Left lobe of liver (tissue), 2 donors: ENCODE measurements at regions not wholly inside any gene's neighbourhood (a gene's known extent, or its start where the extent isn't known, plus 50 kb on each side); places are given as distances from the start of the nearest gene placed in this dataset.

ENCODE experiments used
- ATAC-seq: fragments of 200-7000 bp; cut with Tn5 transposase; one replicate; pipeline ENCODE4 v1.9.1; 2020; ENCODE audit warnings: mild to moderate bottlenecking, moderate library complexity
- DNase-seq: peaks from one replicate; pipeline ENCODE4 v3.0.0-alpha.2; 2020; ENCODE audit warnings: low spot score
- donor health status: DM: no; HTN: no; CAD: no; lungs with moderate emphysema.
- donor health status: DM: no; HTN: yes; CAD: no.

DNA sequence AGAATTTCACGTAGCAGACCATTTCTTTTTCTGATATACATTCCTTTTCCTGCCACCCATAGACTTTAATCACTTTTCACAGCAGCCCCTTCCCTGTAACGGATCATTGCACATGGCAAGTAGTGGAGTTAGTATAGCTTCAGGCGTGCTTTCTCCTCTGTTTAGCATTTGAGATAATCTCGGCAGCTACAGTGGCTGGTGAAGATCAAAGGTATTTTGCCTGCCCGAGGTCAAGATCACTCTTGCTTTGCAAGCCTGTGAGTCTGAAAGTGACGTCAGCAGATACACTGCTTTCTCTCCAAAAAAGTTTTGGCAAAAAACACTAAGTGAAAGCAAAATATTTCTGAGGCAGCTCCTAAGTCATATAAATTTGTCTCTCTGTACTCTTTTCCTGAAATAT lies 260.0 kb downstream of the NDFIP2 start:
- no peak for DNase-seq
- ATAC-seq, result peak; percentile 31

DNA sequence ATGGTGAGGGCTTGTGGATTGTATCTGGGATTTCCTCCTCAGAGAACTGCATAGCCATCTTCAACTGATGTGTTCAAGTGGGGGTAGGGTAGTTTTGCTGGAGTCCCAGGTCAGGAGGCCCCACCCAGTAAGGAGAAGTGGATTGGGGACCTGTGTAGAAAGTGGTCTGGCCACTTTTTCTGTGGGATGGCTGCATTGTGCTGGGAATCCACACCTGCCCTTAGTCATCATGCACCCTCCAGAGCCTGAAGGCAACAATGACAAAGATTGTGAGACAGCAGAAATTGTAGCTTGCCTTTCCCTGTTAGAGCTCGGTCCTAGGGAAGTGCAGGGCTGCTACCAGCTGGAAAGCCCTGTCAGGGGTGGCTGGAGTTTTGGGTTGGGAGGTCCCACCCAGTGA lies 255.4 kb downstream of the NDFIP2 start:
- no peak for ATAC-seq
- no peak for DNase-seq

DNA sequence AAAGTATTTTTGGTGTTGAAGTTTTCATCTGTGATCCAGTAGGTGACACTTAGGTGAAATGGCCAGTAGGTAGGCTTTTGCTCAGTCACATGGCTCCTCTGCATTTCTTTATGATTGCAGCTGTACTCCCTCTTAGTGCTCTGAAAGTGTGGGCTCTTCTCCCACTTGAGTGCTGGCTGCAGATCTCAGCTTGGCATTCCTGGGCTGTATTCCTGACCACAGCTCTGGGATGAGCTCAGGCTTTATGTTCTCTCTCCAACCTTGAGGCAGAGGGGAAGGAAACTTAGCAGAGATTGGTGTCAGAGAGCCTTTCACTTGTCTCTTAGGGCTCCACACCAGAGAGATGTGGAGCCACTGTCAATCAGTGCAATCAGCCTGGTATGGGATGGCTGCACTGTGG lies 254.3 kb downstream of the NDFIP2 start:
- DNase-seq, result no peak
- no peak for ATAC-seq

DNA sequence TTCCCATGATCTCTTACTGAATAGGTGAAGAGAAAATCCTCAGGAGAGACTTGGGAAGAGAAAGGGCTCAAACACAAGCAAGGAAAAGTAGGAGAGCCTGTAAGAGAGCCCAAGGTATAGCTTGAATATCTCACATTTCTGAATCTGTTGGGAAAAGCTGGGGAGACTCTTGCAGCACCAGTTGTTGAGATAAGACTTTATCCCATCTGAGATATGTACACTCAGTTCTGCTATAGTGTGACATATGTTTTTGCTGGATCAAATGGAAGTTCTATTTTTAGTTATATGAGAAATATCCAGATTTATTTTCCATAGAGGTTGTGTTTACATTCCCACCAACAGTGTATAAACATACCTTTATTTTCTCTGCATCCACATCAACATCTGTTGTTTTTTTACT lies 246.1 kb downstream of the NDFIP2 start:
- no peak for DNase-seq
- no peak for ATAC-seq

DNA sequence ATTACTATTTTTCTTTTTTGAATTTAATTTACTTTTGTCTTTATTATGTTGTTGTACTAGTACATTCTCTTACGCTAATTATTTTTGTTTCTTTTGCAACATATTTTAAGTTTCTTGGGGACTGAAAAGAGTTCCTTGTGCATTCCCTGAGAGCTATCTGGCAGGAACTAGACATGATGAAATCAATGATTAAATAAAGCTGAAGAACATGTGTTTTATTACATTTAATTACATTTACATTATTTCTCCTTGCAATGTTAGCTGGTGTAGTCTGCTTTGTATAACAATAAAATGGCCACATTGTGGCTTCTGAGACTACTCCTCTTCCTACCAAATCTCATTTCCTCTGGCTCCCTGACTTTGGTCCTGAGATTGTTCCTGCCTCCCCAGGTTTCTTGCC lies 244.9 kb downstream of the NDFIP2 start:
- DNase-seq (no peak), ATAC-seq (no peak)

DNA sequence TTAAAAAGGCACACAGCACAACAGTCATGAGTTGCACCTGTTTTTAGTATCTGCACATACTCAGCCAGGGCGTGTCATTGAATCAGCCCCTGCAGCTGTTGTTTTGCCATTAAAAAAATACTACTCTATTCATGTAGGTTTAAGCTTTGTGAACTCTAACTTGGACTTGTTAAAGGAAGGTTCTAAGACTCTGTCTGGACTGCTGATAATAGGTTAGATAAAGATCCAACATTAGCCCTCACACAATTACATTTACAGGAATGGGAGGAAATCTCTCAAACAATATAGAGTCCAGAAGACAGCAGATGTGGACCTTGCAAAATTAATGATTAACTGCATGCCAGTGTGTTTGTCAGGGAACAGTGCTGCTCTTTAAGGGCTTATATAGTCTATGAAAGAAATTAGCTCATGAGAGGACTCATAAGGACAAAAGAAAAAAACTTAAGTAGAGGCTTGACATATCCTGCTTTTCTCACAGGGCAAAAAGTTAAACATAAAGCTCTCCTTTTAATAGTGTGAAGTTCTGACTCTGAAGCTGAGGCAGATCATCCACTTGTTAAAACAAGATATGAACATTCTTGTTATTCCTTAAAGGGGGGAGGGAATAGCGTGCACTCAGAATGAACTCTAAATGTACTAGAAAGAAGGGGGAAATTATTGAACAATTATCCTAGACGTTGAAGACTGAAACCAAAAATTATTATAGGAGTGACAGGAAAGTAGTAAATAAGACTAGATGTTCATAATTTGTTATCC lies 243.6 kb downstream of the NDFIP2 start:
- peak; percentile 81 for ATAC-seq
- no peak for DNase-seq

DNA sequence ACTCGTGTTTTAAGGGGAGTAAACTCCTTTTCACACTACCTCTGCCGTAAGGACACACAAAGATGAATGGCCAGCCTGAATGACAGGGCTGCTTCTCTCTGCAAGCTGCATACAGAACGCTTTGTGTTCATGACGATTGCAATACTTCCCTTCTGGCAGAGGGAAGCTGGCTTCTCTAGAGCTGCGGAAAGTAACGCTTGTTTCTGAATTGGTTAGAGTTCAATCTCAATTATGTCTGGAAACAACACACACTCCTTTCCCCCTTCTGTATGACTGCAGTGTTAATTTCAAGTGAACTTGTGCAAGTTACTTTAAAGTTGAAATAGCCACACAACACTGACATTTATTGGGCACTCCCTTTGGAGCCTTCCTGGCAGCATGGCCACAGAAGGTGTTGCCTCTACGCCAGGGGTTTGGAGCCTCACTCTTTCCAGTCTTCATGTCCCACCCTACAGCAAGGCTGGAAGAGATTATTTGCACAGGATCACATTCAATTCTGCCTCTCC lies 242.6 kb downstream of the NDFIP2 start:
- DNase-seq, result no peak
- ATAC-seq, result no peak

DNA sequence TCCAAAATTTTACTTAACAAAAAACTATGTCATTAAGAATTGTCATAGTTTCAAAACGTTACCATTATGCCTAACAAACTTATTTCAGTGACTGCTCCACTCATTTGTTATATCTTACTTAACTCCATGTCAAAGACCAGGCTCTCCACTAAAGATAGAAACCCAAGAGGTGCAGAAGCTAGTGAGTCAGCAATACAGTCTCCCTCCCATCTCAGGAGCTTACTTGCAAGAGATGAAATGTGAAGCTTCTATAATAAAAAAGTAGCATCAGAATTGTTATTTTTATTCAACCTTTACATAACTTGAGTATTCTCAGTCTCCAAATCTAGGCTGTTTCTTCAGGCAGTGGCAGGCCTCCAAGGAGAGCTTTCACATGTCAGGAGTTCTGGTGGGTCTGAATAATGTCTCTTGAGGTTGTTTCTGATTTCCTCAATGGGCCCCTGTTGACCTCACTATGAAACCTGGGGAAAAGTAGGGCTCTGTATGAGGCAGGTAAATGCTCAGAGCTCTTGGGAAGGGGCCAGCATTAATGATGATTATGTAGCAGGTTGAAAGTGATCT lies 242.0 kb downstream of the NDFIP2 start:
- DNase-seq (no peak), ATAC-seq (no peak)

DNA sequence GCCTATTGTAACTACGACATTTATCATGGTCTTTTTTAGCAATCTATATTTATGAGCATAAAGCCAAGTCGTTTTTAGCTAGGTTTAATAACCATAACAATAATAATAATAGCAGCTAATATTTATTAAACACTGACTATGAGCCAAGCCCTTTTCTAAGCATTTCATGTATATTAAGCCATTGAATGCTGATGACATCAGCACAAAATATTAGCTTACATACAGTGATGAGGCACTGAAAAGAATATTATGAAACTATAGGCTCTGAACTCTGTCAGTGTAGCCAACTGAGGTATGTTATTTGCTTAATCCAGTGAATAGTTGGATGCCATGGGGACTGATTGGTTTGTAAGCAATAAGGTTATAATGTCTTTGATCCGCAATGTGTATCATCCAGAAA lies 235.2 kb downstream of the NDFIP2 start:
- ATAC-seq, result no peak
- DNase-seq, result no peak

DNA sequence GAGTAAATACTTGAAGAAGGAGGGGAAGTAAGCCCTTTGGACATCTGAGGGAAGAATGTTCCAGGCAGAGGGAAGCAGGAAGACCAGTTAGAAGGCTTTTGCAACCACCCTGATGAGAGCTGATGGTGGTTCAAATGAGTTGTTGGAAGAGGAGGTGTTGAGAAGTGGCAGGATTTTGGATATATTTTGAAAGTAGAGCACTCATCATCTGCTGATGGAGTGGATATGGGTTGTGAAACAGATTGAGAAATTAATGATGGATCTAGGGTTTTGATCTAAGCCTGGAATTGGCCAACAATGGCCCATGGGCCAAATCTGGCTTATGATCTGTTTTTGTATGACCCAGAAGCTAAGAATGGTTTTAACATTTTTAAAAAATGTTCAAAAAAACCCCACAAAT lies 230.7 kb downstream of the NDFIP2 start:
- ATAC-seq, result no peak

DNA sequence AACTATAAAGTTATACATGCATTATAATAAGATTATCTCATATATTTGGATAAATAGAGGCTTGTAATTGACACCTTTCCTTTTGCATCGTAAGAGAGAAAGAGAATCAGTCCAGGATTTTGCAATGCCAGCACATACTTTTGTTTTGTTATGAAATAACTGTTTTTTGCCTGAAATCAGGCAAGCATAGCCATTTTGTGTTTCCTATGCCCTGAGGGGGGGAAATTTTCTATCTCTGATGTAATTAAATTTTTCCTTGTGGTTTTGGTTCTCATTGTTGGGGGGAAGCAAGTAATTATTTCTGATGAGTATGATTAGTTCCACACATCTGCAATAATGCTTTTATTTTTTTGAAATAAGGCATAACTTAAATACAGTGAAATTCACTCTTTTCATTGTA lies 229.4 kb downstream of the NDFIP2 start:
- ATAC-seq (no peak), DNase-seq (no peak)

More for the DNA sequence above, 230.7 kb downstream of the NDFIP2 start:
- DNase-seq, result no peak

DNA sequence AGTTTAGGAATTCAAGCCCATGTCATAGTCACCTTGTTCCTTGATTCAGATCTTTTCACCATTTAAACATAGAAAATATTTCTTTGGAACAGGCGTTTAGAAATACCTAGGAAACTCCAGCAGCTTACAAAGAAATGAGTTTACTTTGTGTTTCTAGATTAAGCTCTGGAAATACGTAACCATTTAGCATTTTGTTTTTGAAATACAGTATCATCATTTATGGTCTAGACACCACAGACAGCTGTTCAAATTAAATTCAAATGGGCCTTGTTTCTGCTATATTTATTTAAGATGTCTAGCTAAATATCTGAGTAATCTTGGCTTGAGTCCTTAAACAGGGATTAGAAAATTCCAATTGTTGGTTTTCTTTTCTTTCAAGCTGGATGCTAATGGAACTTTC lies 228.5 kb downstream of the NDFIP2 start:
- ATAC-seq, result no peak
- DNase-seq, result no peak

DNA sequence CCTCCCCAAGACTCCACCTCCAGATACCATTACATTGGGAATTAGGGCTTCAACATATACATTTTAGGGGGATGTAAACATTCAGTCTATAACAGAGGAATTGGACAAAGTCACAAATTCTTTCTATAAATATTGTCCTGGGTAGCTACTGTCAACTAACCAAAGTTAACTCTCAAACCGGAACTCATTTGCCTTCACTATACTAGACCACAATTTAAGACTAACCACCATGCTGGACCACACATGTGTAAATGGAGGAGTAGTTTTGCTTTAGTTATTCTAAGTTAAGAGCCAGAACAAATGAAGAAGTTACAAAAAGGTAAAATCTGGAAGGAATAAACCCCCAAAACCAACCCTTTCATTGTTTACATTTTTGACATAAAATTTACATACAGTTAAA lies 222.8 kb downstream of the NDFIP2 start:
- DNase-seq, result no peak

DNA sequence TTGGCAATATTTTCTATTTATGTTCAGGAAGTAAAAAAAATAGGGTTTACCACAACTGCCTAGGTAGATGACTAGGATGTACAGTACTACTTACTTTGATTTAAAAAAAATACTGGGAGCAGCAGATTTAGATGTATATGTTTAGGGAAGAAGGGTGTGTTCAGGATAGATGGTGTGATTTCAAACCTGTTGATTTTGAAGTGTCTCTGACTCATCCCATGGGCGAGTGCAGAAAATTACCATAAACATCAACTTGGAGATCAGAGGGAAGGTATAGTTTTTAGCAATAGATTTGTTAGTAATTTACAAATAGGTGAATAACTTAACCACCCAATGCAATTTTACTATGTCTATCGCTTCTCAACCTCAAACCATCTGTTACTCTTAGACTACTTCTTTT lies 214.8 kb downstream of the NDFIP2 start:
- DNase-seq (no peak), ATAC-seq (no peak)

More for the DNA sequence above, 222.8 kb downstream of the NDFIP2 start:
- ATAC-seq, result no peak

DNA sequence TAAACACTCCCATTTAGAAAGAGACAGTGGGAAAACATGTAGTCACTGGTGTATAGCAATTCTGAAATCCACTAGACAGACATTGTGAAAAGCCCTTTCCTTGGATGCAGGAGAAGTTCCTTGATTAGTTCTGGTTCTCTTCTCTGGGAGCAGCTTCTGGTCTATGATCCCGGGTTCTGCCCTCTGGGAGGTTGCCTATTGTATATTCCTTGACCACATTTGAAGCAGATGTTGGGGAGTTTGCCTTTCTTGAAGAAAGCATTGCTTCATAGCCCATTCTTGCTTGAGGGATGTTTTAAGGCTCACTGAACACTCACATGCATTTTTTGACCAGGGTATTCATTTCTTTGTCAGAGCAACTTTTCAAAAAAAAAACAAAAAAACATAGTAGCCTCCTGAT lies 211.9 kb downstream of the NDFIP2 start:
- ATAC-seq (no peak), DNase-seq (no peak)

DNA sequence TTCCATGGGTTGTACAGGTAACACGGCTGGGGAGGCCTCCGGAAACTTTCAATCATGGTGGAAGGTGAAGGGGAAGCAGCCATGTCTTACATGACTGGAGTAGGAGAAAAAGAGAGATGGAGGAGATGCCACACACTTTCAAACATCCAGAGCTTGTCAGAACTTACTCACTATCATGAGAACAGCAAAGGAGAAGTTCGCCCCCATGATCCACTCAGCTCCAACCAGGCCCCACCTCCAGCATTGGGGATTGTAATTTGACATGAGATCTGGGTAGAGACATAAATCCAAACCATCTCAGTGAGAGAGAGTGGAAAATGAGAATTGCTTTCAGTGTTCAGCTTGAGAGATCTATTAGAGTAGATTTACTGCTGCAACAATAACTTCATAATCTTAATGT lies 210.9 kb downstream of the NDFIP2 start:
- no peak for ATAC-seq

DNA sequence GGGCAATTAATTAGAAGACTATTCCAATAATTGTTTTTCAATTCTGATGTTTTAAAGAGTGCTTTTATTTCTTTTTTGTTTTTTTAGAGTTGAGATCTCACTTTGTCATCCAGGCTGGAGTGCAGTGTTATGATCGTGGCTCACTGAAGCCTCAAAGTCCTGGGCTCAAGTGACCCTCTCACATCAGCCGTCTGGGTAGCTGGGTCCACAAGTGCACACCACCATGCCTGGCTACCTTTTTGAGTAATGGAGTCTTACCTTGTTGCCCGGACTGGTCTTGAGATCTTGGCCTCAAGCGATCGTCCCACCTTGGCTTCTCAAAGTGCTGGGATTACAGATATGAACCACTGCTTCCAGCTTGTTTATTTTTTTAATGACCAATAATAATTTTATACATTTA lies 207.8 kb downstream of the NDFIP2 start:
- no peak for DNase-seq
- ATAC-seq, result no peak

More for the DNA sequence above, 210.9 kb downstream of the NDFIP2 start:
- no peak for DNase-seq

DNA sequence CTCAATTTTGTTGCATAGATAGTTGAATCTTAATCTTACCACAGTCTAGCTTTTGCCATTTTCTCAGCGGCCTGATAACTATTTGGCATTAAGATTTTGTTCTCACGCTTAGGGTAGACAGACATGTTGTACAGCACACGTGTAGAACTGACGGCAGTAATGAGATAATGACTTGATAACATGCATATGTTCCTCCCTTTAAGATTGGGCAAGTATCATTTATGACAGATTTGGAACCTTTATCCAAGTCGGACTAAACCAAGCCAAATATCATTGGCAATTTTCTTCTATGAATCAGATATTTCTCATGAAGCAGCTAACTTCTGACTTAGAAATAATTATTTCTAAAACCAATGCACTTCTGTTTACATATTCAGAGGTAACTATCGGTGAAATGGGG lies 205.5 kb downstream of the NDFIP2 start:
- ATAC-seq (no peak), DNase-seq (no peak)

DNA sequence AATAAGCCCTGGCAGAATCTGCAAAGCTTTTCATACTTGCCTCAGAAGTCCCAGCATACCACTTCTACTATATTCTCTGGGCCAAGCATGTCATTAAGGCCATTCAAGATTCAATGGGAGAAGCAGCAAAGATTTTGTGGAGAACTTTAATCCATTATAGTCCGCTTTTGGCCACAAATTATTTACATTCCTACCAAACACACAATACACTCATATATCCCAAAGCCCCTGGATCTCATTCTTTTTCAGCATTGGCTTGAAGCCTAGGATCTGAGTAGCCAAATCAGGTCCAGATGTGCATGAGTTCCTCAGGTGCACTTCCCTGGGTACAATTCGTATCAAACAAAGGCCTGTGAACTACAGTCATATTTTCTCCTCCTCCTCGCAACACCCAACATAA lies 203.4 kb downstream of the NDFIP2 start:
- DNase-seq (no peak), ATAC-seq (no peak)

DNA sequence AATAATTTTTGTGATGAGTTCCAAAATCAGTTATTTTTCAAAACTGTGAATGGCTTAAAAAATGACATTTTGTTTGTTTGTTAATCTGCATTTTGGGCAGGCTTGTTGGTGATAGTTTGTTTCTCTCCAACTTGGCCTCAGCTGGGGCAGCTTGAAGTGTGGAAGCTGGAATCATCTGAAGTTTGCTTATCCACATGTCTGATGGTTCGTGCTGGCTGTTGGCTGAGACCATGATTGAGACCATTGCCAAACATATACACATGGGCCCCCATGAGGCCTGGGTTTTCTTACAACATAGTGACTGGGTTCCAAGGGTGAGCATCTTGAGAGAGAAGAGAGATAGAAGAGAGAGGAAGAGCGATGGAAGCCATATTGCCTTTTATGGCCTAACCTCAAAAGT lies 201.2 kb downstream of the NDFIP2 start:
- no peak for DNase-seq
- no peak for ATAC-seq

DNA sequence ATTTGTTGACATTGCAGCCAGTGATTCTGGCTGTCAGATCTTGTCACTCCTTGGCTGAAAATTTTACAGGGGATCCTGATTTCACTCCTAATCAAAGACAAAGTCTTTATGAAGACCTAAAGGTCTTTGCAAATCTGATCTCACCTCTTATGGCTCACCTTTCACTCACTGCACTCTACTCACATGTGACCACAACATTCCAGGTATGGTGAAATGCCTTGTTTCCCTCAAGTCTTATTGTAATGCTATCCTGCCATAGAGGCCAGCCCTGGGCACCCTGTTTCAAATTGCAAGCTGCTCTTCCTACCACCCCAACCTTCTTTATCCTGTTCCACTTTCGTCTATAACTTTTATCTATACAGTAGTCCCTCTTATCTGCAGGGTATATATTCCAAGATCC lies 200.1 kb downstream of the NDFIP2 start:
- ATAC-seq (no peak), DNase-seq (no peak)

DNA sequence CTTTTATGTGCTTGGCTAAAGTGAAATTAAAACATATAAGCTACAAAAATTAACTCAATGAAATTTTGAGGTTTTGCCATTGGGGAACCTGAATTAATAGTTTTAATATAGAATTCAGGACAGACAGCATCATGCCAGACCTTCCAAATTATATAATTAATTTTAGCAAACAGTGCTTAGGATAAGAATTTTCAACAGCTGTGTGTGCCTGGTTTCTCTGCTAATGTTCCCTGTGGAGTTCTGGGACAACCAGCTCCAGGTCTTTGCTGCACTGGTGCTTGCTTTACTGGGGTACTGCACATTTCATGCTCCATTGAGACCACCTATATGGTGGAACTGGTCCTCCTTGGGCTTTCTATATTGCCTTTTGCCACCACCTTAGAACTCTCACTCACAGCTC lies 199.5 kb downstream of the NDFIP2 start:
- no peak for ATAC-seq
- no peak for DNase-seq

DNA sequence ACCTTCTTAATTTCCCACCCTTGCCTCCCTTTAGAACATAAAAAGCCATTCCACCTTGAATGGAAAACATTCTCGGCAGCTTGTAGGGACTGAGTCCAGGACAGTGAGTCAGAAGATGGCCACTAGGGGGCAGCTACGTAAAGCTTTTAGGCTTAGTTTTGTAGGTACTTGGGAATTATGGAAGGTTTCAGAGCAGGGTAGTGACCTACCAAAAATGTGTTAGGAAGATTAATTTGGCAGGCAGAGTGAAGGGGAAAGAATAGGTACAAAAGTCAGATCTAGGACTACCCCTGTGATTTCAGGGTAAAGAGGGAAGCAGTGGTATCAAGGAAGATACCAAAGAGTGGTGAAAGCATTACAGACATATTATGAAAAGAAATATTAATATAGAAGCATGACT lies 198.4 kb downstream of the NDFIP2 start:
- ATAC-seq, result peak; percentile 86
- peak; percentile 56 for DNase-seq
